Panc1 (cell line): ENCODE measurements at regions not wholly inside any gene's neighbourhood (a gene's known extent, or its start where the extent isn't known, plus 50 kb on each side); places are given as distances from the start of the nearest gene placed in this dataset.
A peak's percentile ranks its signal among the peaks of the same experiment; 100 is the strongest.

Experiments
- ATAC-seq: fragments of 200-7000 bp; cut with Tn5 transposase; 2 replicates; pipeline ENCODE4 v1.9.1; 2020; ENCODE audit warnings: mild to moderate bottlenecking, moderate library complexity
- BruUV-seq: library from RNA; stranded (reverse); fragments of 400-500 nt; replicated peaks from 2 replicates; lab custom pipeline; 2021; lab: Mats Ljungman, UMichigan
- CTCF ChIA-PET: fragments of 300-600 bp; sonication (Branson Sonifier 250); formaldehyde crosslinking; loops from one replicate; lab custom pipeline; 2022; ENCODE audit warnings: antibody characterized with exemption; lab: Charles Lee
- POLR2A ChIA-PET: fragments of 300-600 bp; sonication (Branson Sonifier 250); formaldehyde crosslinking; loops from one replicate; lab custom pipeline; 2022; ENCODE audit warnings: antibody characterized with exemption; lab: Charles Lee
- DNase-seq: peaks from one replicate; pipeline ENCODE4 v3.0.0-alpha.2; 2010; ENCODE audit warnings: low read depth, low spot score
- H3K27ac ChIP-seq: 2 replicates; pipeline ENCODE4 v1.5.1; 2011; ENCODE audit warnings: mild to moderate bottlenecking, low read length, inconsistent platforms
- H3K27me3 ChIP-seq: fragments of 200-500 bp; sonication (Bioruptor generic); 2 replicates; pipeline ENCODE4 v1.6.0; 2014; ENCODE audit warnings: low read length, inconsistent platforms; ENCODE audit not compliant: control insufficient read depth, insufficient read depth
- H3K36me3 ChIP-seq: fragments of 200-500 bp; sonication (Bioruptor generic); 2 replicates; pipeline ENCODE4 v1.5.1; 2014; ENCODE audit warnings: inconsistent platforms, mild to moderate bottlenecking, low read length, moderate library complexity; ENCODE audit not compliant: control insufficient read depth, insufficient read depth
- H3K4me1 ChIP-seq: 2 replicates; pipeline ENCODE4 v1.5.1; 2011; ENCODE audit warnings: inconsistent platforms, mild to moderate bottlenecking, low read length, moderate library complexity; ENCODE audit not compliant: control insufficient read depth, insufficient read depth
- H3K4me3 ChIP-seq, 2 experiments: 2 replicates each; pipeline ENCODE4 v1.5.1; 2011 to 2012; ENCODE audit warnings: low read depth in 2 of 2, low read length in 2 of 2, mild to moderate bottlenecking in 2 of 2, inconsistent platforms in 1 of 2, moderate library complexity in 1 of 2
- H3K9me3 ChIP-seq: fragments of 200-500 bp; sonication (Bioruptor generic); 2 replicates; pipeline ENCODE4 v1.5.1; 2014; ENCODE audit warnings: low read depth, mild to moderate bottlenecking, inconsistent platforms, low read length, moderate library complexity; ENCODE audit not compliant: control insufficient read depth, insufficient read depth
- CTCF ChIP-seq: fragments of 450-650 bp; IDR thresholded peaks from 2 replicates; pipeline ENCODE4 v1.5.1; 2017; ENCODE audit warnings: mild to moderate bottlenecking
- POLR2AphosphoS5 ChIP-seq: IDR thresholded peaks from 2 replicates; pipeline ENCODE4 v1.6.1; 2012; ENCODE audit warnings: mild to moderate bottlenecking, low read depth, low read length, moderate library complexity
- REST ChIP-seq, 2 experiments: IDR thresholded peaks; 2 replicates each; pipeline ENCODE4 v1.6.1; 2011 to 2012; ENCODE audit warnings: low read depth in 2 of 2, control low read depth in 1 of 2, low read length in 1 of 2, mild to moderate bottlenecking in 1 of 2, moderate library complexity in 1 of 2; ENCODE audit not compliant: insufficient read depth in 1 of 2
- SIN3A ChIP-seq: IDR thresholded peaks from 2 replicates; pipeline ENCODE4 v1.6.1; 2012; ENCODE audit warnings: low read depth, mild to moderate bottlenecking, low read length, moderate library complexity, borderline replicate concordance; ENCODE audit not compliant: insufficient read depth
- TCF7L2 ChIP-seq: IDR thresholded peaks from 2 replicates; pipeline ENCODE4 v1.6.1; 2011; ENCODE audit warnings: mild to moderate bottlenecking, low read depth, low read length, inconsistent platforms
- in situ Hi-C: cut with HindIII; loops from 2 replicates; pipeline ENCODE4 v1.10.0; 2016; ENCODE audit warnings: low sequenced_read_pairs, low pct_unique_long_range_greater_than_20kb
- intact Hi-C: fragments of 100-400 bp; cut with micrococcal nuclease; formaldehyde crosslinking; loops from one replicate; pipeline ENCODE4 v1.10.0; 2022; ENCODE audit not compliant: unreplicated experiment

DNA sequence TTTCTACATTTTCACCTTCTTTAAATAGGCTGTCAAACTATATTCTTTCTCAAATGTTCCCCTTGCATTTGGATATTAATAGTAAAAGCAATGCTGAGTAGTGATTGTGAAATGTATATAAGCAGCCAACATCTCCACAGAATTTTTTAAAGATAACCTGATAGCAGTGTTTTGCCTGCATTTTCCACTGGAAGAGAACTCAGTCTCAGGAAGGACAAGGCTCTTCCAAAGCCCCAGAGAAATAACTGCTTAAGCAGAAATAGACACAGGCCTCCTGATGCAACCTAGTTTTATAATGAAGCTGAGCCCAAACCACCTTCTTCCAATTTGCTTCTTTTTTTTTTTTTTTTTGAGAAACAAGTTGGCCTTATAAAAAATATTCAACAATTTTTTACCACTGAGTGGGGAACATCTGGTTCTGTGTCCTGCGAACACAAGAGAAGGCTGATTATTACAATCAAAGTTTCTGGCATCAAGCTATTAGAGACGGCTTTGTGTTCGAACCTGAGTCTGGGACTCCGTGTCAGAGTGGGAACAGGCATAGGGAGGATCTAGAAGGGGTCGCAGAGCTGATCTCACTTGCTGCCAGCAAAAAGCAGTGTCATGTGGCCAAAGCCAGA lies 332.5 kb upstream of the TBL1XR1 start:
- ATAC-seq (no peak), DNase-seq (no peak)
- intact Hi-C loops, result no loop called here
- H3K27me3 ChIP-seq, result no peaks in the 10 kb centered on the region
- TF ChIP-seq CTCF (no peak), REST (IDR thresholded peaks at IDR 0.05; ENCODE audit: insufficient read depth in 1 of 2, low read depth in 2 of 2, low read length in 1 of 2) (no peak), SIN3A (no peak), TCF7L2 (no peak), POLR2AphosphoS5 (no peak)
- no peaks in the 10 kb centered on the region for H3K4me1 ChIP-seq
- ChIA-PET POLR2A (no interaction called here), CTCF (no interaction called here)
- in situ Hi-C loops, result no loop called here
- H3K36me3 ChIP-seq, result no peaks in the 10 kb centered on the region
- no peaks in the 10 kb centered on the region for H3K9me3 ChIP-seq
- peak overlapping the region; percentile 31; the same call in 1 of the 2 replicates for H3K27ac ChIP-seq
- BruUV-seq, result no TSS peak
- no peak overlapping the region for H3K4me3 ChIP-seq

DNA sequence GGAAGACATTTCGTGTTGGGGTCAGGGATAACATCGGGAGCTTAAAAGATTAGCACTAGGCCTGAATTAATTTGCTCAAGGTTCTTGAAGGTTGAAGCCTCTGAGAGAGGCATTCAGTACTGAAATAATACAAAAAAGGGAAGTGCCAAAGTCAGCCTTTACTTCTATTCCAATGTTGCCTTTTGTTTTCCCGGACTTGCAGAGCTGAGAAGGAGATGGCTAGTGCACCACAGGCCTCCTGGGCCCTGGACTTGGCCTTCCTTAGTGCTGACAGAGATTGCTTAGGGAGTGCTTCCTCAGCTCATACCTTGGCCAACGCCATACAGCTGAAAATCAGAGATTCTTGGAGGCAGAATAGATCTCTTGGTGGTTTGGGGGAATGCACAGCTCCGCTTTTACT lies 333.6 kb upstream of the TBL1XR1 start:
- Histone ChIP-seq H3K4me1 (no peaks in the 10 kb centered on the region), H3K9me3 (no peaks in the 10 kb centered on the region), H3K36me3 (no peaks in the 10 kb centered on the region), H3K27ac (peak overlapping the region; percentile 57; the same call in 1 of the 2 replicates), H3K27me3 (no peaks in the 10 kb centered on the region), H3K4me3 (no peak overlapping the region)
- no TSS peak for BruUV-seq
- ChIA-PET POLR2A (no interaction called here), CTCF (no interaction called here)
- no peak for ATAC-seq
- intact Hi-C loops (no loop called here), in situ Hi-C loops (no loop called here)
- TF ChIP-seq CTCF (no peak), REST (IDR thresholded peaks at IDR 0.05; ENCODE audit: insufficient read depth in 1 of 2, low read depth in 2 of 2, low read length in 1 of 2) (no peak), POLR2AphosphoS5 (no peak), TCF7L2 (no peak), SIN3A (no peak)
- DNase-seq, result no peak
